Trophoblast cell (in vitro differentiated cells and primary cell): ENCODE measurements at regions not wholly inside any gene's neighbourhood (a gene's known extent, or its start where the extent isn't known, plus 50 kb on each side); places are given as distances from the start of the nearest gene placed in this dataset.

Source experiments
- DNase-seq, 2 donors: peaks; one replicate each; pipeline ENCODE4 v3.0.0-alpha.2; 2016
- H2AFZ ChIP-seq: 2 replicates; pipeline ENCODE4 v1.6.1; 2013; ENCODE audit warnings: low read length, moderate library complexity, mild to moderate bottlenecking; ENCODE audit not compliant: insufficient read depth, poor library complexity
- H2AK5ac ChIP-seq: 2 replicates; pipeline ENCODE4 v1.6.1; 2013; ENCODE audit warnings: mild to moderate bottlenecking, low read length
- H2BK120ac ChIP-seq: 2 replicates; pipeline ENCODE4 v1.6.1; 2013; ENCODE audit warnings: low read length, mild to moderate bottlenecking, moderate library complexity; ENCODE audit not compliant: insufficient read depth, poor library complexity
- H2BK12ac ChIP-seq: 2 replicates; pipeline ENCODE4 v1.6.1; 2013; ENCODE audit warnings: mild to moderate bottlenecking, low read length, moderate library complexity
- H2BK5ac ChIP-seq: 2 replicates; pipeline ENCODE4 v1.6.1; 2013; ENCODE audit warnings: low read length, low read depth, moderate library complexity, mild to moderate bottlenecking; ENCODE audit not compliant: poor library complexity
- H3K14ac ChIP-seq: 2 replicates; pipeline ENCODE4 v1.6.1; 2013; ENCODE audit warnings: mild to moderate bottlenecking, low read length
- H3K18ac ChIP-seq: 2 replicates; pipeline ENCODE4 v1.6.1; 2013; ENCODE audit warnings: mild to moderate bottlenecking, low read length
- H3K23ac ChIP-seq: 2 replicates; pipeline ENCODE4 v1.6.1; 2013; ENCODE audit warnings: low read length
- H3K27ac ChIP-seq: 2 replicates; pipeline ENCODE4 v1.5.1; 2013; ENCODE audit warnings: low read depth, mild to moderate bottlenecking, inconsistent platforms, low read length, moderate library complexity
- H3K27me3 ChIP-seq: 2 replicates; pipeline ENCODE4 v1.6.1; 2013; ENCODE audit warnings: inconsistent platforms, mild to moderate bottlenecking, low read length, moderate library complexity; ENCODE audit not compliant: insufficient read depth
- H3K36me3 ChIP-seq, 2 experiments: 1 replicate in 1 of 2; 2 replicates in 1 of 2; pipeline ENCODE4 v1.6.1; 2013; ENCODE audit warnings: low read length in 2 of 2, mild to moderate bottlenecking in 2 of 2, moderate library complexity in 1 of 2; ENCODE audit not compliant: insufficient read depth in 2 of 2, control insufficient read depth in 1 of 2
- H3K4ac ChIP-seq: 2 replicates; pipeline ENCODE4 v1.6.1; 2013; ENCODE audit warnings: low read depth, mild to moderate bottlenecking, low read length, moderate library complexity
- H3K4me1 ChIP-seq, 2 experiments: 1 replicate in 1 of 2; 2 replicates in 1 of 2; pipeline ENCODE4 v1.6.1; 2013; ENCODE audit warnings: low read length in 2 of 2, mild to moderate bottlenecking in 2 of 2, moderate library complexity in 1 of 2; ENCODE audit not compliant: insufficient read depth in 2 of 2, control insufficient read depth in 1 of 2
- H3K4me2 ChIP-seq: 2 replicates; pipeline ENCODE4 v1.6.1; 2013; ENCODE audit warnings: inconsistent platforms, mild to moderate bottlenecking, low read length, moderate library complexity
- H3K4me3 ChIP-seq: 2 replicates; pipeline ENCODE4 v1.5.1; 2013; ENCODE audit warnings: mild to moderate bottlenecking, low read depth, low read length, inconsistent platforms
- H3K79me1 ChIP-seq: one replicate; pipeline ENCODE4 v1.6.1; 2013; ENCODE audit warnings: low read length
- H3K79me2 ChIP-seq: 2 replicates; pipeline ENCODE4 v1.6.1; 2013; ENCODE audit warnings: low read length, mild to moderate bottlenecking; ENCODE audit not compliant: control insufficient read depth, insufficient read depth, poor library complexity
- H3K9ac ChIP-seq: 2 replicates; pipeline ENCODE4 v1.6.1; 2013; ENCODE audit warnings: mild to moderate bottlenecking, low read length
- H3K9me3 ChIP-seq: 2 replicates; pipeline ENCODE4 v1.6.1; 2013; ENCODE audit warnings: low read depth, mild to moderate bottlenecking, control low read depth, inconsistent platforms, low read length; ENCODE audit not compliant: insufficient read depth
- H4K12ac ChIP-seq: 2 replicates; pipeline ENCODE4 v1.6.1; 2013; ENCODE audit warnings: low read depth, mild to moderate bottlenecking, low read length, moderate library complexity
- H4K8ac ChIP-seq: 2 replicates; pipeline ENCODE4 v1.6.1; 2013; ENCODE audit warnings: low read depth, mild to moderate bottlenecking, low read length, moderate library complexity
- H4K91ac ChIP-seq: one replicate; pipeline ENCODE4 v1.6.1; 2013; ENCODE audit warnings: low read depth, mild to moderate bottlenecking, low read length, moderate library complexity
- WGBS: extraction: QIAGEN DNeasy Blood & Tissue Kit; methylation state at CpG from one replicate; pipeline ENCODE4 v1.1.7; 2013; ENCODE audit warnings: missing lambda C conversion rate; ENCODE audit not compliant: insufficient read length, insufficient coverage; ENCODE audit errors: extremely low coverage; 5-methylcytosine and 5-hydroxymethylcytosine counted together

- no peak overlapping the region for H3K18ac ChIP-seq
- no peak overlapping the region for H2BK12ac ChIP-seq
- no peak overlapping the region for H3K4me2 ChIP-seq
- H3K27ac ChIP-seq = no peak overlapping the region
- no peak overlapping the region for H3K14ac ChIP-seq
- H2AFZ ChIP-seq = no peak overlapping the region
- no peak overlapping the region for H3K23ac ChIP-seq
- no peak overlapping the region for H2BK5ac ChIP-seq
- no peaks in the 10 kb centered on the region for H3K9me3 ChIP-seq
- H3K4ac ChIP-seq = no peak overlapping the region
- no peak overlapping the region for H4K12ac ChIP-seq
- H4K8ac ChIP-seq = no peak overlapping the region
- no peak overlapping the region for H3K4me3 ChIP-seq
- H3K36me3 ChIP-seq = no peaks in the 10 kb centered on the region
- no peak overlapping the region for H3K9ac ChIP-seq
- H3K27me3 ChIP-seq = no peaks in the 10 kb centered on the region
- peak in 1 of 2 donors; percentile 42 for DNase-seq
- no CpG with 5 or more reads among the region's 2 CpGs for WGBS
- H2BK120ac ChIP-seq = no peak overlapping the region
- H3K79me1 ChIP-seq = peaks cover 25% of the 10 kb centered on the region
- H3K4me1 ChIP-seq = peaks cover 6 to 14% of the 10 kb centered on the region in 2 experiments
- no peaks in the 10 kb centered on the region for H3K79me2 ChIP-seq
- no peak overlapping the region for H2AK5ac ChIP-seq
- no peak overlapping the region for H4K91ac ChIP-seq
Measured at GRCh38 chr12:27864521-27864920, 84.5 kb upstream of the MANSC4 start.

- no peak for DNase-seq
- H3K9ac ChIP-seq = no peak overlapping the region
- no peak overlapping the region for H3K14ac ChIP-seq
- no peak overlapping the region for H3K4ac ChIP-seq
- no peak overlapping the region for H2BK5ac ChIP-seq
- no peak overlapping the region for H2AFZ ChIP-seq
- no peak overlapping the region for H2AK5ac ChIP-seq
- no peak overlapping the region for H4K91ac ChIP-seq
- no peak overlapping the region for H3K18ac ChIP-seq
- H3K4me1 ChIP-seq = peaks cover 3 to 11% of the 10 kb centered on the region in 2 experiments
- no peak overlapping the region for H4K12ac ChIP-seq
- no peak overlapping the region for H2BK12ac ChIP-seq
- H3K79me1 ChIP-seq = peaks cover 20% of the 10 kb centered on the region
- H4K8ac ChIP-seq = no peak overlapping the region
- no peak overlapping the region for H3K4me3 ChIP-seq
- no peak overlapping the region for H3K27ac ChIP-seq
- H3K9me3 ChIP-seq = no peaks in the 10 kb centered on the region
- no CpG with 5 or more reads among the region's 6 CpGs for WGBS
- H3K23ac ChIP-seq = no peak overlapping the region
- H3K27me3 ChIP-seq = no peaks in the 10 kb centered on the region
- no peak overlapping the region for H3K4me2 ChIP-seq
- H2BK120ac ChIP-seq = no peak overlapping the region
- no peaks in the 10 kb centered on the region for H3K79me2 ChIP-seq
- H3K36me3 ChIP-seq = no peaks in the 10 kb centered on the region
Measured at GRCh38 chr12:27863839-27864238, 83.8 kb upstream of the MANSC4 start.

- Histone ChIP-seq H3K9ac (no peak overlapping the region), H4K12ac (no peak overlapping the region), H4K8ac (no peak overlapping the region), H3K4me1 (peaks cover 0 to 4% of the 10 kb centered on the region in 2 experiments), H2BK12ac (no peak overlapping the region), H3K79me1 (peaks cover 10% of the 10 kb centered on the region), H2BK5ac (no peak overlapping the region), H2AFZ (no peak overlapping the region), H4K91ac (no peak overlapping the region), H3K27ac (no peak overlapping the region), H3K14ac (no peak overlapping the region), H2AK5ac (no peak overlapping the region), H3K27me3 (no peaks in the 10 kb centered on the region), H3K36me3 (no peaks in the 10 kb centered on the region), H3K18ac (no peak overlapping the region), H2BK120ac (no peak overlapping the region), H3K79me2 (no peaks in the 10 kb centered on the region), H3K4me3 (no peak overlapping the region), H3K4me2 (no peak overlapping the region), H3K23ac (no peak overlapping the region), H3K4ac (no peak overlapping the region), H3K9me3 (no peaks in the 10 kb centered on the region)
- peak in 1 of 2 donors; percentile 17 for DNase-seq
- WGBS = no CpG with 5 or more reads among the region's 8 CpGs
Measured at GRCh38 chr12:27861428-27862167, 81.6 kb upstream of the MANSC4 start.

- no peak overlapping the region for H2BK5ac ChIP-seq
- no CpG with 5 or more reads among the region's 4 CpGs for WGBS
- no peak for DNase-seq
- H3K4me1 ChIP-seq = peaks cover 0 to 1% of the 10 kb centered on the region in 2 experiments
- no peak overlapping the region for H4K8ac ChIP-seq
- H3K4me2 ChIP-seq = no peak overlapping the region
- no peak overlapping the region for H3K14ac ChIP-seq
- no peak overlapping the region for H3K4ac ChIP-seq
- H3K9ac ChIP-seq = no peak overlapping the region
- no peak overlapping the region for H3K27ac ChIP-seq
- H3K36me3 ChIP-seq = no peaks in the 10 kb centered on the region
- no peaks in the 10 kb centered on the region for H3K79me2 ChIP-seq
- no peak overlapping the region for H2AFZ ChIP-seq
- no peak overlapping the region for H2BK12ac ChIP-seq
- no peak overlapping the region for H2AK5ac ChIP-seq
- H3K18ac ChIP-seq = no peak overlapping the region
- no peak overlapping the region for H4K12ac ChIP-seq
- H3K9me3 ChIP-seq = no peaks in the 10 kb centered on the region
- no peak overlapping the region for H2BK120ac ChIP-seq
- no peak overlapping the region for H4K91ac ChIP-seq
- H3K23ac ChIP-seq = no peak overlapping the region
- H3K4me3 ChIP-seq = no peak overlapping the region
- no peaks in the 10 kb centered on the region for H3K79me1 ChIP-seq
- H3K27me3 ChIP-seq = no peaks in the 10 kb centered on the region
Measured at GRCh38 chr12:27859648-27860047, 79.6 kb upstream of the MANSC4 start.
